Lung (tissue), 11 donors: ENCODE measurements at regions not wholly inside any gene's neighbourhood (a gene's known extent, or its start where the extent isn't known, plus 50 kb on each side); places are given as distances from the start of the nearest gene placed in this dataset.
"Not testable (repeated sequence)": the region's sequence is repeated elsewhere in the genome, so short reads cannot be mapped to it uniquely, and the experiment has no call there.

Experiments
- ATAC-seq: fragments of 200-7000 bp; cut with Tn5 transposase; one replicate; pipeline ENCODE4 v1.9.1; 2020; ENCODE audit warnings: moderate number of reproducible peaks; ENCODE audit not compliant: insufficient read depth, low FRiP score
- DNase-seq, 3 donors: peaks; one replicate each; pipeline ENCODE4 v3.0.0-alpha.2; 2013 to 2017
- H3K27ac ChIP-seq, 2 donors: one replicate each; pipeline ENCODE4 v1.5.1; 2013; ENCODE audit warnings: mild to moderate bottlenecking in 2 of 2, moderate library complexity in 2 of 2, control low read depth in 1 of 2, inconsistent platforms in 1 of 2, low read depth in 1 of 2, low read length in 1 of 2
- H3K27me3 ChIP-seq, 3 donors: one replicate each; pipeline ENCODE4 v1.5.1; 2013; ENCODE audit warnings: low read length in 2 of 3; ENCODE audit not compliant: control insufficient read depth in 3 of 3, insufficient read depth in 3 of 3
- H3K36me3 ChIP-seq, 4 donors: one replicate each; pipeline ENCODE4 v1.5.1; 2013; ENCODE audit warnings: low read length in 4 of 4, mild to moderate bottlenecking in 1 of 4, moderate library complexity in 1 of 4; ENCODE audit not compliant: control insufficient read depth in 4 of 4, insufficient read depth in 4 of 4
- H3K4me1 ChIP-seq, 5 donors: one replicate each; pipeline ENCODE4 v1.5.1; 2013; ENCODE audit warnings: low read length in 5 of 5, mild to moderate bottlenecking in 2 of 5, moderate library complexity in 1 of 5; ENCODE audit not compliant: control insufficient read depth in 5 of 5, insufficient read depth in 5 of 5
- H3K4me3 ChIP-seq: one replicate; pipeline ENCODE4 v1.5.1; 2013; ENCODE audit warnings: mild to moderate bottlenecking, control low read depth, moderate library complexity
- H3K9ac ChIP-seq, 2 donors: one replicate each; pipeline ENCODE4 v1.5.1; 2013; ENCODE audit warnings: low read length in 2 of 2, control low read depth in 1 of 2; ENCODE audit not compliant: insufficient read depth in 1 of 2
- H3K9me3 ChIP-seq, 4 donors: one replicate each; pipeline ENCODE4 v1.5.1; 2013; ENCODE audit warnings: low read length in 3 of 4, mild to moderate bottlenecking in 1 of 4, moderate library complexity in 1 of 4; ENCODE audit not compliant: control insufficient read depth in 4 of 4, insufficient read depth in 3 of 4
- WGBS, 2 donors: extraction: QIAGEN DNeasy Blood & Tissue Kit; methylation state at CpG; one replicate each; pipeline ENCODE4 v1.1.7; 2013; 5-methylcytosine and 5-hydroxymethylcytosine counted together
- TF ChIP-seq, protein P1 (sequence below): IDR thresholded peaks from 2 replicates; pipeline ENCODE4 v1.5.1; 2012; ENCODE audit warnings: mild to moderate bottlenecking; ENCODE audit errors: control extremely low read depth, extremely low read depth
- donor health status: control.
- donor health status: control.
- donor health status: Bipolar disorder and iron deficiency.
- donor health status: healthy.
- donor health status: DM: yes; HTN: yes; CAD: no.

GRCh38 chr3:66555214-66555844 is 54.5 kb upstream of the LRIG1 start:
- WGBS, 2 donors, result 81 to 84% methylated on average over 4 of the region's 4 CpGs
- Histone ChIP-seq H3K9ac (no peak overlapping the region), H3K9me3 (peaks cover 0 to 3% (median 0%) of the 10 kb centered on the region in 4 donors), H3K27ac (no peak overlapping the region), H3K4me3 (no peak overlapping the region), H3K27me3 (no peaks in the 10 kb centered on the region), H3K4me1 (no peaks in the 10 kb centered on the region), H3K36me3 (no peaks in the 10 kb centered on the region)
- DNase-seq, result no peak
- ATAC-seq, result no peak
- TF ChIP-seq, protein P1, sequence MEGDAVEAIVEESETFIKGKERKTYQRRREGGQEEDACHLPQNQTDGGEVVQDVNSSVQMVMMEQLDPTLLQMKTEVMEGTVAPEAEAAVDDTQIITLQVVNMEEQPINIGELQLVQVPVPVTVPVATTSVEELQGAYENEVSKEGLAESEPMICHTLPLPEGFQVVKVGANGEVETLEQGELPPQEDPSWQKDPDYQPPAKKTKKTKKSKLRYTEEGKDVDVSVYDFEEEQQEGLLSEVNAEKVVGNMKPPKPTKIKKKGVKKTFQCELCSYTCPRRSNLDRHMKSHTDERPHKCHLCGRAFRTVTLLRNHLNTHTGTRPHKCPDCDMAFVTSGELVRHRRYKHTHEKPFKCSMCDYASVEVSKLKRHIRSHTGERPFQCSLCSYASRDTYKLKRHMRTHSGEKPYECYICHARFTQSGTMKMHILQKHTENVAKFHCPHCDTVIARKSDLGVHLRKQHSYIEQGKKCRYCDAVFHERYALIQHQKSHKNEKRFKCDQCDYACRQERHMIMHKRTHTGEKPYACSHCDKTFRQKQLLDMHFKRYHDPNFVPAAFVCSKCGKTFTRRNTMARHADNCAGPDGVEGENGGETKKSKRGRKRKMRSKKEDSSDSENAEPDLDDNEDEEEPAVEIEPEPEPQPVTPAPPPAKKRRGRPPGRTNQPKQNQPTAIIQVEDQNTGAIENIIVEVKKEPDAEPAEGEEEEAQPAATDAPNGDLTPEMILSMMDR, result no peak

- no peak for DNase-seq
These were observed 56.3 kb upstream of the LRIG1 start for GRCh38 chr3:66557170-66557569.

DNA sequence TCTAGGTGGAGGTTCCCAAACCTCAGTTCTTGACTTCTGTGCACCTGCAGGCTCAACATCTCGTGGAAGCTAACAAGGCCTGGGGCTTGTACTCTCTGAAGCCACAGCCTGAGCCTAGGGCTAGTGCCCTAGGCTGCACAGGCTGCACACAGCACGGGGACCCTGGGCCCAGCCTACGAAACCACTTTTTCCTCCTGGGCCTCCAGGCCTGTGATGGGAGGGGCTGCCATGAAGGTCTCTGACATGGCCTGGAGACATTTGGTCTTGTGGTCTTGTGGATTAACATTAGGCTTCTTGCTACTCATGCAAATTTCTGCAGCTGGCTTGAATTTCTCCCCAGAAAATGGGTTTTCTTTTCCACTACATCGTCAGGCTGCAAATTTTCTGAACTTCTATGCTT is 59.1 kb upstream of the LRIG1 start:
- DNase-seq, H3K4me3 ChIP-seq, ATAC-seq, H3K27ac ChIP-seq, H3K27me3 ChIP-seq, H3K36me3 ChIP-seq, H3K4me1 ChIP-seq, H3K9ac ChIP-seq, H3K9me3 ChIP-seq: not testable (repeated sequence)
- WGBS, 2 donors, result 90 to 94% methylated on average over 4 of the region's 4 CpGs

More at GRCh38 chr3:66557170-66557569, 56.3 kb upstream of the LRIG1 start:
- TF ChIP-seq, protein P1, result no peak
- H3K9ac ChIP-seq, result no peak overlapping the region
- peaks cover 0 to 3% (median 0%) of the 10 kb centered on the region in 4 donors for H3K9me3 ChIP-seq
- ATAC-seq, result no peak
- H3K4me1 ChIP-seq, result no peaks in the 10 kb centered on the region
- no peaks in the 10 kb centered on the region for H3K27me3 ChIP-seq
- no peak overlapping the region for H3K4me3 ChIP-seq
- H3K36me3 ChIP-seq, result no peaks in the 10 kb centered on the region
- 92 to 95% methylated on average over 7 of the region's 7 CpGs for WGBS, 2 donors
- H3K27ac ChIP-seq, result no peak overlapping the region

DNA sequence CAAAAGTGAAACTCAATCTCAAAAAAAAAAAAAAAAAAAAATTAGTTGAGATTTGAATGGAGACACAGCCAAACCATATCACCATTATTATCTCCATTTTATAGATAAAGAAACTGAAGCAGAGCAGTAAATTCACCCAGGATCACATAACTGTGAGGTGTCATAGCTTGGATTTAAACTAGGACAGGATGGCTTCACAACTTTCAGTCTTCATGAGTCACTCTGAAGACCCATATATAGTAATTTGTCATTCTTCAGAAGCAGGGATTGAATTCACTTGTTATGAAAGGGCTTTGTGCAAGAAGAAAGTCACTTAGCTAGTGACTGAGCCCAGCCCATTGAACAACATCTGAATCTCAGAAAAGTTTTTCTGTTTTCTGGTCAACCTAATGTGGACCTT is 60.5 kb upstream of the LRIG1 start:
- DNase-seq (no peak), ATAC-seq (no peak)
- Histone ChIP-seq H3K9me3 (peaks cover 0 to 2% (median 0%) of the 10 kb centered on the region in 4 donors), H3K36me3 (no peaks in the 10 kb centered on the region), H3K27me3 (peaks cover 0 to 2% (median 0%) of the 10 kb centered on the region in 3 donors), H3K9ac (no peak overlapping the region), H3K4me3 (no peak overlapping the region), H3K27ac (no peak overlapping the region), H3K4me1 (no peaks in the 10 kb centered on the region)
- TF ChIP-seq, protein P1, result no peak
